Memory B cell (primary cell): ENCODE measurements at regions not wholly inside any gene's neighbourhood (a gene's known extent, or its start where the extent isn't known, plus 50 kb on each side); places are given as distances from the start of the nearest gene placed in this dataset.
A peak's percentile ranks its signal among the peaks of the same experiment; 100 is the strongest.
"Not testable (repeated sequence)": the region's sequence is repeated elsewhere in the genome, so short reads cannot be mapped to it uniquely, and the experiment has no call there.

Experiments used
- ATAC-seq: fragments of 150-1000 bp; cut with Tn5 transposase; 2 replicates; pipeline ENCODE4 v1.10.0; 2021; ENCODE audit warnings: low read depth, mild to moderate bottlenecking, moderate library complexity
- DNase-seq, 2 donors: peaks; one replicate each; pipeline ENCODE4 v3.0.0; 2022; ENCODE audit warnings: low spot score in 2 of 2
- H3K27ac Mint-ChIP-seq: one replicate; pipeline ENCODE4 v1.8.0; 2022; ENCODE audit warnings: mild to moderate bottlenecking, moderate library complexity, mixed read lengths
- H3K27me3 Mint-ChIP-seq: one replicate; pipeline ENCODE4 v1.8.0; 2022; ENCODE audit warnings: mixed read lengths
- H3K36me3 Mint-ChIP-seq: one replicate; pipeline ENCODE4 v1.8.0; 2022; ENCODE audit warnings: mild to moderate bottlenecking, mixed read lengths
- H3K4me1 Mint-ChIP-seq: one replicate; pipeline ENCODE4 v1.8.0; 2022; ENCODE audit warnings: mixed read lengths
- H3K4me3 Mint-ChIP-seq: one replicate; pipeline ENCODE4 v1.8.0; 2022; ENCODE audit warnings: mild to moderate bottlenecking, moderate library complexity, mixed read lengths
- H3K9me3 Mint-ChIP-seq: one replicate; pipeline ENCODE4 v1.8.0; 2022; ENCODE audit warnings: mixed read lengths

GRCh38 chrX:132302687-132303086, 83.4 kb upstream of the RAP2C start:
- H3K9me3 Mint-ChIP-seq, H3K4me1 Mint-ChIP-seq, H3K4me3 Mint-ChIP-seq, ATAC-seq, DNase-seq, H3K27ac Mint-ChIP-seq, H3K27me3 Mint-ChIP-seq: not testable (repeated sequence)
- H3K36me3 Mint-ChIP-seq, result peaks cover 11% of the 10 kb centered on the region

GRCh38 chrX:132294776-132295495, 75.7 kb upstream of the RAP2C start:
- Mint-ChIP-seq H3K36me3 (peaks cover 4% of the 10 kb centered on the region), H3K4me1 (no peaks in the 10 kb centered on the region), H3K27ac (no peak overlapping the region), H3K4me3 (no peak overlapping the region), H3K27me3 (no peaks in the 10 kb centered on the region), H3K9me3 (no peaks in the 10 kb centered on the region)
- ATAC-seq, result no peak
- no peak for DNase-seq

- Mint-ChIP-seq H3K9me3 (no peaks in the 10 kb centered on the region), H3K27ac (no peak overlapping the region), H3K27me3 (no peaks in the 10 kb centered on the region), H3K4me3 (no peak overlapping the region), H3K4me1 (no peaks in the 10 kb centered on the region), H3K36me3 (peaks cover 2% of the 10 kb centered on the region)
- ATAC-seq (no peak), DNase-seq (no peak)
Observed at GRCh38 chrX:132294192-132294591, 74.9 kb upstream of the RAP2C start.

GRCh38 chrX:132292793-132293192, 73.5 kb upstream of the RAP2C start:
- H3K27me3 Mint-ChIP-seq, result no peaks in the 10 kb centered on the region
- H3K4me1 Mint-ChIP-seq, result no peaks in the 10 kb centered on the region
- DNase-seq, result peak; percentile 16 to 30
- peak; percentile 63 for ATAC-seq
- no peak overlapping the region for H3K4me3 Mint-ChIP-seq
- H3K27ac Mint-ChIP-seq, result no peak overlapping the region
- no peaks in the 10 kb centered on the region for H3K9me3 Mint-ChIP-seq
- H3K36me3 Mint-ChIP-seq, result no peaks in the 10 kb centered on the region

GRCh38 chrX:132277953-132278614, 58.8 kb upstream of the RAP2C start:
- Mint-ChIP-seq H3K27ac (no peak overlapping the region), H3K9me3 (peaks cover 1% of the 10 kb centered on the region), H3K27me3 (no peaks in the 10 kb centered on the region), H3K4me3 (no peak overlapping the region), H3K36me3 (no peaks in the 10 kb centered on the region), H3K4me1 (no peaks in the 10 kb centered on the region)
- DNase-seq, result no peak
- ATAC-seq, result no peak

GRCh38 chrX:132272826-132273225, 53.6 kb upstream of the RAP2C start:
- no peaks in the 10 kb centered on the region for H3K4me1 Mint-ChIP-seq
- H3K36me3 Mint-ChIP-seq, result no peaks in the 10 kb centered on the region
- H3K27ac Mint-ChIP-seq, result peak overlapping the region; percentile 24
- H3K9me3 Mint-ChIP-seq, result peaks cover 1% of the 10 kb centered on the region
- H3K27me3 Mint-ChIP-seq, result no peaks in the 10 kb centered on the region
- ATAC-seq (no peak), DNase-seq (no peak)
- H3K4me3 Mint-ChIP-seq, result no peak overlapping the region

GRCh38 chrX:132271311-132271778, 52.1 kb upstream of the RAP2C start:
- H3K27ac Mint-ChIP-seq, result no peak overlapping the region
- ATAC-seq (no peak), DNase-seq (no peak)
- peaks cover 1% of the 10 kb centered on the region for H3K9me3 Mint-ChIP-seq
- H3K4me3 Mint-ChIP-seq, result no peak overlapping the region
- H3K36me3 Mint-ChIP-seq, result no peaks in the 10 kb centered on the region
- H3K27me3 Mint-ChIP-seq, result no peaks in the 10 kb centered on the region
- H3K4me1 Mint-ChIP-seq, result no peaks in the 10 kb centered on the region

GRCh38 chrX:132270699-132271098, 51.5 kb upstream of the RAP2C start:
- Mint-ChIP-seq H3K36me3 (no peaks in the 10 kb centered on the region), H3K27me3 (no peaks in the 10 kb centered on the region), H3K27ac (no peak overlapping the region), H3K9me3 (peaks cover 1% of the 10 kb centered on the region), H3K4me1 (no peaks in the 10 kb centered on the region), H3K4me3 (no peak overlapping the region)
- DNase-seq (no peak), ATAC-seq (no peak)

- Mint-ChIP-seq H3K9me3 (peaks cover 1% of the 10 kb centered on the region), H3K36me3 (no peaks in the 10 kb centered on the region), H3K27ac (no peak overlapping the region), H3K4me3 (no peak overlapping the region), H3K27me3 (no peaks in the 10 kb centered on the region), H3K4me1 (no peaks in the 10 kb centered on the region)
- ATAC-seq (no peak), DNase-seq (no peak)
Observed at GRCh38 chrX:132270021-132270420, 50.8 kb upstream of the RAP2C start.
